ENCODE measurements at regions not wholly inside any gene's neighbourhood (a gene's known extent, or its start where the extent isn't known, plus 50 kb on each side); places are given as distances from the start of the nearest gene placed in this dataset.
A peak's percentile ranks its signal among the peaks of the same experiment; 100 is the strongest.
"Not testable (repeated sequence)": the region's sequence is repeated elsewhere in the genome, so short reads cannot be mapped to it uniquely, and the experiment has no call there.

DNA sequence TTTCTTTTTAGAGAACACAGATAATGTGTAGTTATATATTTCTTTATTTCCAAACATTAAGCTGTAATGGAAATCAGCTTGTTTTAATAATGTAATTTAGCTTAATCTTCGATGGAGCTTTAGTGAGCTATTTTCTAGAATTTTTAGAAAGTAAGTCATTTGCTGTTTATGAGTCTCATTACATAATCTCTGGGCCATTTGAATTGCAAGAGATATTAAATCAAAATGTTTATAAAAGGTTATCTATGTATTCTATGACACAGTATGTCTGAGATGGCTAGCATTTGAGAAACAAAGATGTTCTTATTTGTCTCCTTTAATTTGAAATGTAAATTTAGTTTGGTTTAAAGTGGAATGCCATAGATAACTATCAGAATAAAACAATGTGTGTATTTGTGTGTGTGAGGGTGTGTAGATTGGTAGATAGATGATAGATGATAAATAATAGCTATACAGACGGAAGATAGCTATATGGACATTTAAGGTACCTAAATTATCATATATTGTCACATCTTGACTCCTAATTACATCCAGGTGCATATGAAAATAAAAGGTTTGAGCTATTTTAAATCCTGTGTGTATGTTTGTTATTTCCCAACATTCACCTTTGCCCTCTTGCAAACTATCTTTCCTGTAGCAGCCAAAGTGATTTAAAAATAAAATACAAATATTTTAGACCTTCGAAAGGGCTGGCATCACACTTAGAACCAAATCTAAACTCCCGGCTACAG is 478.0 kb upstream of the KLF6 start:
- DNase-seq (ENCODE audit: low read depth) = no peak

DNA sequence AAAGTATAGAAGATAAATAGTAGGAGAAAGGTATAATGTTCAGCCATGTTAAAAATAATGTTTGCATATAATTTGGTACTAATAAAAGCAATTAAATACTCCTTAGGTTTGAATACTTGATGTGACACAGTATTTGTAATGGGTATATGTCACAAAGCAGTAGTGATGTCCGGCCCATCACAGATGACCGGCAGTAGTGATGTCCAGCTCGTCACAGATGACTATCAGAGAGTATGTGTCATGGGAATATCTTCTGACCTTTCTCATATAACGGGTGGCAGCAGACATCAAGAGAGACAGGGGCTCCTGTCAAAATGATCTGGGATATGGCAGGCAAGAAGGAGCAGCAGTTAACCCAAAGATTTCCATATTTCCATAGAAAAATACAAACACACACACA is 477.4 kb upstream of the KLF6 start:
- no peak for DNase-seq (ENCODE audit: low read depth)

DNA sequence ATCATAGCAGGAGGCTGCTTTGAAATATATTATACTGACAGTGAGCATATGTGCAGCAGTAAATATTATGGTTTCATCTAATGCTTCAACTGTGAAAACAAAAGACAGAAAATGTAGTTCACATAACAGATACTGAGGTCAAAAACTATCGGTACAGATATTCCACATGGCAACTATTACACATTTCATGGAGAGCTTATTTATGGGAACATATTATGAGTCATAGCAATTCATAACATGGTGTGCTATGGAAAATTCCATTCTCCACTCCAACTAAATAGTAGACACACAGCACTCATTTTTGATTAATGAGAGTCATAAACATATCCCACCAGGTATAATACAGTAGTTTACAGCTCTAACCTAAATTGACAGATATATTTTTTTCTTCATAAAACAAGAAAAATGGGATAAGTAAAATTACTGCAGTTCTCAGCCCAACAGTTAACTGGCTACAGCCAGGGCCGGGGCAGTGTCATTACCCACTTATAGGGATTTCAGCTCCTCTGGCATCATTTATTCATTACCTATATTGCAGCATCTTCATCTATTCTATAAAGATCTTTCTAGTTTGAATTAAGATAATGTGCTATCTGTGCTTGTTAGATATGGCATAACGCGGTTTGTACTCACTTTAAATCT is 475.6 kb upstream of the KLF6 start:
- no peak for DNase-seq (ENCODE audit: low read depth)

DNA sequence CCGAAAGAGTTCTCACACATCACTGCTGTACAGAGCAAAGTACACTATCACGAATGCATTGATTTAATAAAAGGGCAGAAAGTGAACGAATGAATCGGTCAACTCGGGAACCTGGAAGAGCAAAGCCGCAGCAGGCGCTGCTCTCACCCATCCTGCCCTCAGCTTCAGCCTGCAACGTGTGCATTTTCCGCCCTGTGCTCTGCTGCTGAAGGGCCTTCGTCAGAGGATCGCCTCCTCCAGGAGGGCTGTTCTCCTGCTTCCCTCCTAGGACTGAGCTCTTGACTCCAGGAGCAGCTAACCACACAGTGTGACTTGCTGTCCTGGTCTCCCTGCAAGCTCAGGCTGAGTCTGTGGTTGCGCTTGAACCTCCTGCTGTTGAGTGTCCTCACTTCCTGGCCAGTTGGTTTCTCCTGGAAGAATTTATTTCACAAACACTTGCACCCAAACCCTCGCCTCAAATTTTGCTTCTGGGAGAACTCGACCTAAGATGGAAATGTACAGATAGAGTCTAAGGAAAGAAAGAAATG is 473.0 kb upstream of the KLF6 start:
- no peak for DNase-seq (ENCODE audit: low read depth)

DNA sequence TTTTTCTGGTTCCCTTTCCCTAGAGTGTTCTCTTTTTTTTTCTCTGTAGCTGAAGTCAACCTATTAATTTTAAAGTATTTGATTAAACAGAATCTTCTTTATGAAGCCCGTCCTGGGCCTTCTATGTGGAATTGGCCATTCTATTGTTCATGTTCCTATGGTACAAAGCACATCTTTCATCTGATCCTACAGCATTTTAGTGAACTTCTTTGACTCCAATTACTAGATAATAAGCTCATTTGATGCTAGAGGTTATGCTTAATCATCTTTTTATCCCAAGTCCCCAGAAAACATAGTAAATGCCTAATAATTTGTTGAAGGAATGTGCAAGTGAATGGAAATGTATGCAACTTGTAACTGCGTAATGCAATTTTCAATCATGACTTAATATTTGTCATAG is 472.0 kb upstream of the KLF6 start:
- no peak for DNase-seq (ENCODE audit: low read depth)

DNA sequence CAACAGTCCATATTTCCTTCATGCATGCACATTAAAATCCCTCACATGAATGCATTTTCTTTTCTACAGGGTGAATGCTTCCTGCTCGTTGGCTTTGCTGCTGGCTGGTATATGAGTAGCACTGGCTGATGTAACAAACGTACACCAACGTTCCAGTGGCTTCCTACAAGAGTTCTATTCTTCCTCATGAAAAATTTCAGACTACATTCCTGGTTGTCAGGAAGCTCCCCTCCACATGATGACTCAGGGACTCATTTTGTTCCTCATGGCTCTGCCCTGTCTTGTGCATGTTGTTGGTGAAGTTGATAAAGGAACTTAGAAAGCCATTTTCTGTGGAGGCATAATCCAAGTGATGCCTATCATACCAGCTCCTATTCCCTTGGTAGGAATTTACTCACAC is 470.7 kb upstream of the KLF6 start:
- DNase-seq (ENCODE audit: low read depth) = no peak

DNA sequence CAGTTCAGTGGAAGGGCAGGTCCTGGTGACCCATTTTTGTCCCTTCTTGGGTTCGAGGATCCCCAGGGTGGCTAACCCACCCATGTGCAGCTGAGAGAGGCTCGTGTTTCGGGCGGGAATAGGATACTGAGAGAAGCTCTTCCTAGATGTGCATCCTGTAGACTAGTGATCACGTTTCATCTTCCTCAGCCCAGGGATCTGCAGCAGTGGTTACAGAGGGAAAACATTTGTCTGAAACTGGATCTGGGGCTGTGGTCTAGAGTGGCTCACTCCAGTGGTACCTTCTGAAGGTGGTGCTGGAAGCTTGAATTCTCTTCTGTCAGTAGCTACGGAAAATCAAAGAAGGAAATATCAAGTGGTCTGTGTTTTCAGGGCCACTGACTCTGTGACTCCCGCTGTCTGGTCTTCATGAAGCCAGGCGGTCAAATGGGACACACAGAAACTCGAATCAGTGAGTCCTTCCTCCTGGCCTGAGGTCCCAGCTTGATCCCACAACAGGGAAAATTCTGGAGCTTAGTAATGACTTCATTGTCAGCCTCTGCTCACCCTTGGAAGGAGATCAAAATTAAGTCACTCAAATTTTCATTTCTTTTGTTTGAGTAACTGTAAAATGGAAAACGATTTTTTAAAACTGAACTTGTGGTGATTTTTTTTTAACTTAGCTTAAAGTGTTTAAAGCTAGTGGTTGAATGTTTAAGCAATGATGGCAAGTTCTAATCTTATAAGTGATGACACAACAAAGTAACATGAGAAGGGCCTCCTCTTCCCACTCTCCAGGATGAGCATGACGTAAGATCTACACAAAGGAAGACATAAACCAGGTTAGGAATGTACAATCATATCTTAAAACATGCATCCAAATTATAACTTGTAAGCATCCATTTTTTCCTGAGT is 469.3 kb upstream of the KLF6 start:
- no peak for DNase-seq (ENCODE audit: low read depth)

DNA sequence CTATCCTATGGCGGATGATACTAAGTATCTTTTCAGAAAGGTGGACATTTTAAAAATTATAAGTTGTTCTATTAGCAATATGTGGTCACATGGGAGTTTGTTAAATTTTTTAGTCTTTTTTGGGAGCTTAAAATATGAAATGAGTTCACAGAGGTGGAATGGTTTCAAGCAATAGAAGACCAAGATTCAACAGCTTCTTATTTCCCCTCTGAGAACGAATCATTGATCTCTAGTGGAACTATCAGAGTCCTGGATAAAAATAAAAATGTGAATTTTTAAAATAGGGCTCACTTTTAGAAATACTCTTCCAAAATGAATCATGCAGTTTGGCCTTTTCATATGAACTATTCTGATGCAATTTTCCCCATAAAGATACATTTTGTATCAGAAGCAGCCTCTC is 467.7 kb upstream of the KLF6 start:
- DNase-seq (ENCODE audit: low read depth) = no peak

DNA sequence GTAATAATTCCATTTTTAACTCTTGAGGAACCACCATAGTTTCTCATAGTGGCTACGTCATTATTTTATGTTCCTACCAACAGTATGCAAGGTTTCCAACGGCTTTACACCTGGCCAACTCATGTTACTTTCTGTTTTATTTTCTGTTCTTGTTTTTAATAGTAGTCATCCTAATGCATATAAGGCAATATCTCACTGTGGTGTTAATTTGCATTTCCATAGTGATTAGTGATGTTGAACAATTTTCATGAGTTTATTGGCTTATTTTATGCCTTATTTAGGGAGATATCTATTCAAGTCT is 465.5 kb upstream of the KLF6 start:
- no peak for DNase-seq (ENCODE audit: low read depth)

DNA sequence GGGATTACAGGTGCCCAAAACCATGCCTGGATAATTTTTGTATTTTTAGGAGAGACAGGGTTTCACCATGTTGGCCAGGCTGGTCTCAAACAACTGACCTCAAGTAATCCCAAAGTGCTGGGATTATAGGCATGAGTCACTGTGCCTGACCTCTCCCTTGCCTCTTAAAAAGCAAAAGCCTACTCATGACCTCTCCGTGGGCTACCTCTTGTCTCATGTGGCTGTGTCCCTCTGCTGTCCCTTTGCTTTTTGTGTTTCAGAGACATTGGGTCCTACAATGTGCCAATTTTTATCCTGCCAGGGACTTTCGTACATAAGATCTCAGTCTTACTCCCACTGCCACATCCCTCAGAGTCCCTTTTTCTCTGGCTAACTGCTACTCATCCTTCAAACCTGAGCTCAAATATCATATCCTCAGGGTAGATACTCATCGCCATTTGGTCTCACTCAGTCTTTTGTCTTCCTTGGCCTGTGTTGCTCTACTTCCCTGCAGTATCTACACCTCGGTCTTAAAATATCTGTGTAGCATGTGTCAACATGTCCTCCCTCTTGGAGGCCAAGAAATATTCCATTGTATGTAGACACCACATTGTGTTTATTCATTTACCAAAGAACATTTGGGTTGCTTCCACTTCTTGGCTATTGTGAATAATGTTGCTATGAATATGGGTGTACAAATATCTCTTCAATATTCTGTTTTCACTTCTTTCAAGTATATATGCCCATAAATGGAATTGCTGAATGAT is 465.0 kb upstream of the KLF6 start:
- DNase-seq (ENCODE audit: low read depth) = no peak

DNA sequence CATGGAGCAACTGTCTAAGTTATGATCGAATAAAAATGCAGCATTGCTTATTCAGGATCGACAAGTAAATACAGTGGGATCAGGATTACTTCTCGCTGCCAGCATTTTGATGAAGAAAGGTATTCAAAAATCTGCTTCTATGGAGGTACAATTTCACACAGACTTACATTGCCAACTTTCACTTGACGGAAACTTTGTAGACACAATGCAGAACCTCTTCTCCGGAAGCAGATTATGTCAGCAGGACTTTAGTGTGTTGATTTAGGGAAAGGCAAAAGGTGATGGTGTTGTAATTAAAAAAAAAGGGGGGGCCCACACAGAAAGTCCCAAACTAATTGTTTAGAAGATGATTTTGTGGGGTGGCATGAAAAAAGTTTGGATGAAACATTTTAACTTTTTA is 462.4 kb upstream of the KLF6 start:
- DNase-seq (ENCODE audit: low read depth) = no peak

DNA sequence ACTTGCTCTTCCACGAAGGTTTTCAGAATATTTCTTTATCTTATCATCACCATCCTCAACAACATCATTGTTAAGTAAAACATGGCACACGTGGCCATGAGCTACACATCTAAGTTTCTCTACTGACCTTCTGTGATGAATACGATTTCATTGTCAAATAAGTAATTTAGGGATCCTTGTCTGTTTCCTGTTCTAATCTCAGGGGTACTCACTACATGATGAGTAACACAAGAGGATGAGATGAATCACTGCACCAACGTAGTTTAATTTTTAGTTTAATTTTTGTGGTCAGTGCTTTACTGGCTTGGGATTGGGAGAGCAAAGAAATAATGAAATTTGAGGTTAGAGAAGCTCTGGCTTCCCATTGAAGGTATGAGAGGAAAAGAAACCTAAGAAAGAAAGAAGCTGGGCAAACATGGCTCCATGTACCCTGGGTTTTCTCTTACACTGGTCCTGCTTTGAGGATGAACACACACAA is 461.9 kb upstream of the KLF6 start:
- DNase-seq (ENCODE audit: low read depth) = no peak

DNA sequence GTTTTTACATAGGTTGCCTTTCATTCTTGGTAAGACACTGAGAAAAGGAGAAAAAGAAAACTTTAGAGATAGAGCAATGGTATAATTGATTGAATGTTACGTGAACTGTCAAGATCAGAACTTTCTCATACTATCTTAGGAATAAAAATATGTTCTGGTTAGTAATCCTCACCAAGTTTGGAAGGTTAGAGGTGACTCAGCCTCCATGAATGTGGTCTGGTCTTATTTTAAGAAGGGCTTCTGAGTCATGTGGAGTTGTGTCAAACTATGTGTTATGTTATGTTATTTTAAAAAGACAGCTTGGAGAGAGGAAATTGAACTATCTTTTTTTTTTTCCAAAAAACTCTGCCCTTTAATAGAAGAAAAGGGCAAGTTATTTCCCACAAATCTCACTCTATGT is 458.6 kb upstream of the KLF6 start:
- DNase-seq (ENCODE audit: low read depth) = no peak

DNA sequence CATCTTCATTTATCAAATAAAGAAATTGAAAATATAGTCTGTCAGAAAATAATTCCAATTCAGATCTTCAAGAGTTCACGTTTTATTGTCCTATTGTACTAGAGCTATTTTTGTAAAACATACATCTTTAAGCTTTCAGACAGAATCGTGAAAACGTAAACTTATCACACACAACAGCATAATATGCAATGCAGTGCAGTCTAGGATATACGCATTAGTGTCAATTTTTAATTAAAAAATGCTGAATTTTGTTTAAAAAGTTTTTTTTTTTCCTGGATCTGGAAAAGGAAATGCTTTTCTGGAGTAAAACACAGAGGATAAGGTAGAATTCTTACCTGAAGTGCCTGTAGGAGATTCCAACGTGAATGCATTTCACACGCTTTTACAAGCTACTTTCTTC is 458.2 kb upstream of the KLF6 start:
- DNase-seq (ENCODE audit: low read depth) = no peak

DNA sequence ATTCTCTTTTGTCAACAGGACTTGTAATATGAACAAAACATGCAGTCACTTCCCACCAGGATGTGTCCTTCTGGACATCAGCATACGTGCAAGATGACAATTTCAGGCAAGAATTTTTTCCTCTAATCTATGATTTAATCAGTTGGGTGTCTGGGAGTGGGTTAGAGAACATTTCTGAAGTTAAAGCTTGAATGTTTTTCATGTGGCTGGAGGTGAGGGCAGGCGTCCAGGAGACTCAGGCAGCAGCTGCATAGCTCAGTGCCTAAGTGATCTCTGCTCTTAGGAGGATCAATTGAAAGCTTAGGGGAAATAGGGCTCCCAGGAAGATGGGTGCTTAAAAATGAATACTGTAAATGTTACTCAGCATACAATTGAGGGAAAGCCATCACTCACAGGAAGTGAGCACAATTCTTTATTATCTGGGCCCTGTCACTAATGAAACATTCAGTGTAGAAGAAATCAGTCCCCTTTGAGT is 457.6 kb upstream of the KLF6 start:
- no peak for DNase-seq (ENCODE audit: low read depth)

DNA sequence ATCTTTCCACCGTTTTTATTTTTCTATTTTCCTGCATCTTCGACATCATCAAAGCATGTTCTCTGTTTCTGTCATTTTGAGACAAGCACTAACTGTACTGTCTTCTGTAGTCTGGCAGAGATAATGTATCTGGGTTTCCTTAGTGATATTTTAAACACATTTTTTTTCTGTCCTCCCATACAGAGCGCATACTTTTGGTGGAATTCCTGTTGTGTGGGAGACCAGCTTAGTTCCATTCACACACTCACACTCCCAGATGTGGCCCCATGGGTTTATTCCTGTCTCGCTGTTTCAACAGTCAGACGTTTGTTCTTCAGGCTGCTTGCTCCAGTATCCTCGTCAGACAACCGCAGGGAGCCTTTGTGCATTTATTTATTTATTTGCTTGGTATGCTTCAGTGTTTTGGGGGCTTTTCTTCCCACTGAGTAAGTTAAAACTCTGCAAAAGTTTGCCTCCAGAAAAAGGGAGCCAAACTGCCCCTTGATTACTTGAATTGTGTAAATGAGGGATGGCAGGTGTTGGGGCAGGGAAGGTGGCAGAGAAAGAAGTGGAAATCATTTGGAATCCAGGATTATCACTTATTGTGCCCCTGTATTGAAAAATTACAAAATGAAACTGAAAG is 456.8 kb upstream of the KLF6 start:
- no peak for DNase-seq (ENCODE audit: low read depth)

DNA sequence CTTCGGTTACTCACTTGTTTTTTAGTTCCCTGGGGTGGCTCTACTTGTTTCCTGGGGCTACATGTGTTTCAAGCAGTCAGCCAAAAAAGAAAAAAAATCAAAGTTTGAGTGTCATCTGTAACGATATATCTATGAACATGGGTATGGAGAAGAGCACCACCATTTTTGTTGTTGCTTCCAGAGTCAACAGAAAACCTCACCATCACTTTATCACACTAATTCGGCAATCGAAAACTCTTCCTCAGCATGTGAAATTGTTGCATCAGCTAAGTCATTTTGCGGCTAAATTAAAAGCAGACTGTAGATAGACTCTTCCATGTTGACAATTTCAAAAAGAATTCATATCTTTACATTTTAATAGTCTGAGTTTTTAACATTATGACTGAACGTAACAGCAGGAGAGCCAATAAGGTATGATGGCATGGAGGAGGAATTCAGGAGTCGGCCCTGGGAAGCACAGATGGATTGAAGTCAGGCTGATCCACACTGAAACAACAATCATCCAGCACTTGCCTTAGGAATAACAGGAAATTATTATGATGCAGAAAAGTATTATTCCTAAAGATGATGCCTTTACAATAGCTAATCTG is 455.7 kb upstream of the KLF6 start:
- DNase-seq (ENCODE audit: low read depth) = no peak

DNA sequence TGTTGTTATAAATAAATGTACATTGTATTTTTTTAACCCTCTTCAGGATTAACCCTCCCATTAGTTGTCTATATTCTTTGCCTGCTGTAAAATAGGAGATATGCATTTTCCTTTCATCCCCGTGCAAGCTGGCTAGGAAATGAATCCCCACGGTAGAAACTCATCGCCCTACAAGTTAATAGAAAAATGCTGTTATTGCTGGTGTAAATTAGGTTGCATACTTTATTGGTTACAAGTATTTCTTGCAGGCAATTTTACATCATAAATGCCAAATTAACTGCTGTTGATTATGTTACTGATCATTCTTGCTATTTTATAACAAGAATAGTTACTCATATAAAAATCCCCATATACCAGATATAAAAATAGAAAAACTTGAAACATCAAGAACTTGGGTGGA is 454.2 kb upstream of the KLF6 start:
- no peak for DNase-seq (ENCODE audit: low read depth)

DNA sequence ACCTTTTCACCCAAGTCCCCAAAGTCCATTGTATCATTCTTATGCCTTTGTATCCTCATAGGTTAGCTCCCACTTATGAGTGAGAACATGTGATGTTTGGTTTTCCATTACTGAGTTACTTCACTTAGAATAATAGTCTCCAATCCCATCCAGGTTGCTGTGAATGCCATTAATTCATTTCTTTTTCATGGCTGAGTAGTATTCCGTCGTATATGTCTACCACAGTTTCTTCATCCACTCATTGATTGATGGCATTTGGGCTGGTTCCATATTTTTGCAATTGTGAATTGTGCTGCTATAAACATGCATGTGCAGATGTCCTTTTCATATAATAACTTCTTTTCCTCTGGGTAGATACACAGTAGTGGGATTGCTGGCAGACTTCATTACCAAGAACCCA is 451.9 kb upstream of the KLF6 start:
- DNase-seq (ENCODE audit: low read depth) = not testable (repeated sequence)

DNA sequence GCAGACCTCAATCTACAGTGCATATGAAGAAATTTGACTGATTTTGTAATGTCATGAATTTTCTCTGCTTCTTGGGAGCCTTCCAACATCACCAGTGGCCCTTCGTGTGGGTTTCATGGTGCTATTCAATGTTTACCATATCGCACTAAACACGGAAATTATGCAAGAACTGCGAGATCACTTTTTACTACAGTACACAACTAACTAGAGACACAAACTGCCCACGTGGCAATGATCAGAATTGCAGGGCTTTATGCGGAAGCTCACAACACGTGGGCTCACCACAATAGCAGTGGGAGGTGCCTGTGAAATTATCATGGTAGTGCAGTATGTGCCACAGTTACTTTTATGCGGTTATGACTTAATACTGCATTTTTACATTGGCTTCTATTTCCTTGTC is 449.7 kb upstream of the KLF6 start:
- DNase-seq (ENCODE audit: low read depth) = peak; percentile 50

DNA sequence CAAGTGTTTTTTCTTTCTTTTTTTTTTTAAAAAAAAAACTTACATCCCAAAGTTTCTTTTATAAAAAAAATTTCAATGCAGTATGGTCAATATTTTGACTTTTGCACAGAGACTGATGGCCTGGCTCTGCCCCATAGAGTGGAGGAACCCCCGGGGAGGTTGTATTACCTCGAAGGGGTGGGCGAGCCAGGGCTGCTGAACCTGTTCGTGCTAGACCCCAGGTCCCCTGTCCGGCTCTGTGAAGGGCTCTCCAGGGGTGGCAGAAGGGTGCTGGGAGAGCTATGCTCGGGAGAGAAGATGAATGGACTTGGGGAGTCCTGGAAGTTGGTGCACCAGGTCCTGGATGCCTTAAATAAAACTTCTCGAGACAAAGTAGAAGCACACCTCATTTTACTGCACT is 446.4 kb upstream of the KLF6 start:
- DNase-seq (ENCODE audit: low read depth) = no peak

Measured in activated T-helper 9 cell treated with anti-CD3 and anti-CD28 coated beads, Interleukin-2, amount 50 U/mL, for 16 hours (primary cell).